SK-N-SH treated with all-trans-retinoic acid at 6 μM for 48 hours (cell line): ENCODE measurements at regions not wholly inside any gene's neighbourhood (a gene's known extent, or its start where the extent isn't known, plus 50 kb on each side); places are given as distances from the start of the nearest gene placed in this dataset.
"Not testable (repeated sequence)": the region's sequence is repeated elsewhere in the genome, so short reads cannot be mapped to it uniquely, and the experiment has no call there.

Experiments used
- ATAC-seq: fragments of 200-7000 bp; cut with Tn5 transposase; 3 replicates; pipeline ENCODE4 v1.9.1; 2020; ENCODE audit warnings: mild to moderate bottlenecking, moderate library complexity
- ARNTL ChIP-seq: fragments of 450-650 bp; formaldehyde crosslinking; IDR thresholded peaks from 2 replicates; pipeline ENCODE4 v1.5.0; 2020; ENCODE audit warnings: low read depth, mild to moderate bottlenecking, moderate library complexity, borderline replicate concordance
- BACH2 ChIP-seq: fragments of 250-450 bp; sonication (Bioruptor Pico); IDR thresholded peaks from 2 replicates; pipeline ENCODE4 v1.9.0; 2021; ENCODE audit warnings: mild to moderate bottlenecking, borderline replicate concordance
- CSDC2 ChIP-seq: fragments of 250-450 bp; sonication (Bioruptor Pico); IDR thresholded peaks from 2 replicates; pipeline ENCODE4 v1.5.0; 2020; ENCODE audit warnings: mild to moderate bottlenecking, moderate library complexity
- GLIS3 ChIP-seq: fragments of 250-450 bp; sonication (Bioruptor Pico); IDR thresholded peaks from 2 replicates; pipeline ENCODE4 v1.5.0; 2020; ENCODE audit warnings: mild to moderate bottlenecking, moderate library complexity
- ISL1 ChIP-seq: fragments of 250-450 bp; sonication (Bioruptor Pico); IDR thresholded peaks from 2 replicates; pipeline ENCODE4 v2.1.2; 2022; ENCODE audit warnings: mild to moderate bottlenecking, moderate library complexity
- OSR1 ChIP-seq: fragments of 250-450 bp; sonication (Bioruptor Pico); IDR thresholded peaks from 2 replicates; pipeline ENCODE4 v1.8.0; 2022; ENCODE audit warnings: moderate library complexity, mild to moderate bottlenecking, inconsistent platforms
- PPARA ChIP-seq: fragments of 250-450 bp; sonication (Bioruptor Pico); IDR thresholded peaks from 2 replicates; pipeline ENCODE4 v1.5.0; 2020; ENCODE audit warnings: mild to moderate bottlenecking, borderline replicate concordance
- RARB ChIP-seq: fragments of 250-450 bp; sonication (Bioruptor Pico); IDR thresholded peaks from 2 replicates; pipeline ENCODE4 v1.8.0; 2021; ENCODE audit warnings: mild to moderate bottlenecking, moderate library complexity
- SNAI2 ChIP-seq: fragments of 250-450 bp; sonication (Bioruptor Pico); IDR thresholded peaks from 2 replicates; pipeline ENCODE4 v1.5.0; 2020; ENCODE audit warnings: mild to moderate bottlenecking, moderate library complexity
- TOX ChIP-seq: fragments of 250-450 bp; sonication (Bioruptor Pico); IDR thresholded peaks from 2 replicates; pipeline ENCODE4 v1.8.0; 2021; ENCODE audit warnings: mild to moderate bottlenecking, moderate library complexity, borderline replicate concordance
- ZC3H10 ChIP-seq: fragments of 250-450 bp; sonication (Bioruptor Pico); IDR thresholded peaks from 2 replicates; pipeline ENCODE4 v1.5.1; 2021; ENCODE audit warnings: mild to moderate bottlenecking, moderate library complexity
- ZFP3 ChIP-seq: fragments of 250-450 bp; sonication (Bioruptor Pico); IDR thresholded peaks from 2 replicates; pipeline ENCODE4 v1.5.0; 2020; ENCODE audit warnings: mild to moderate bottlenecking, moderate library complexity
- ZFP30 ChIP-seq: fragments of 450-650 bp; formaldehyde crosslinking; IDR thresholded peaks from 2 replicates; pipeline ENCODE4 v1.5.0; 2022; ENCODE audit warnings: mild to moderate bottlenecking, moderate library complexity
- ZNF565 ChIP-seq: fragments of 450-650 bp; formaldehyde crosslinking; conservative IDR thresholded peaks from 2 replicates; pipeline ENCODE4 v1.5.0; 2020; ENCODE audit warnings: low read depth, mild to moderate bottlenecking, moderate library complexity
- ZNF70 ChIP-seq: fragments of 450-650 bp; formaldehyde crosslinking; IDR thresholded peaks from 2 replicates; pipeline ENCODE4 v1.5.0; 2020; ENCODE audit warnings: mild to moderate bottlenecking, moderate library complexity
- ZNF8 ChIP-seq: fragments of 450-650 bp; formaldehyde crosslinking; IDR thresholded peaks from 2 replicates; pipeline ENCODE4 v1.5.0; 2020; ENCODE audit warnings: mild to moderate bottlenecking, moderate library complexity
- TF ChIP-seq, protein P1 (sequence below): fragments of 250-450 bp; sonication (Bioruptor Pico); IDR thresholded peaks from 2 replicates; pipeline ENCODE4 v1.8.0; 2021; ENCODE audit warnings: low read depth, mild to moderate bottlenecking, moderate library complexity, borderline replicate concordance
- TF ChIP-seq, protein P2 (sequence below): fragments of 250-450 bp; sonication (Bioruptor Pico); IDR thresholded peaks from 2 replicates; pipeline ENCODE4 v1.5.1; 2020; ENCODE audit warnings: low read depth, mild to moderate bottlenecking, moderate library complexity
- TF ChIP-seq, protein P3 (sequence below): fragments of 250-450 bp; sonication (Bioruptor Pico); IDR thresholded peaks from 2 replicates; pipeline ENCODE4 v1.5.1; 2021; ENCODE audit warnings: mild to moderate bottlenecking, moderate library complexity
- TF ChIP-seq, protein P4 (sequence below): fragments of 250-450 bp; sonication (Bioruptor Pico); IDR thresholded peaks from 2 replicates; pipeline ENCODE4 v1.8.0; 2020; ENCODE audit warnings: mild to moderate bottlenecking, moderate library complexity, borderline replicate concordance

DNA sequence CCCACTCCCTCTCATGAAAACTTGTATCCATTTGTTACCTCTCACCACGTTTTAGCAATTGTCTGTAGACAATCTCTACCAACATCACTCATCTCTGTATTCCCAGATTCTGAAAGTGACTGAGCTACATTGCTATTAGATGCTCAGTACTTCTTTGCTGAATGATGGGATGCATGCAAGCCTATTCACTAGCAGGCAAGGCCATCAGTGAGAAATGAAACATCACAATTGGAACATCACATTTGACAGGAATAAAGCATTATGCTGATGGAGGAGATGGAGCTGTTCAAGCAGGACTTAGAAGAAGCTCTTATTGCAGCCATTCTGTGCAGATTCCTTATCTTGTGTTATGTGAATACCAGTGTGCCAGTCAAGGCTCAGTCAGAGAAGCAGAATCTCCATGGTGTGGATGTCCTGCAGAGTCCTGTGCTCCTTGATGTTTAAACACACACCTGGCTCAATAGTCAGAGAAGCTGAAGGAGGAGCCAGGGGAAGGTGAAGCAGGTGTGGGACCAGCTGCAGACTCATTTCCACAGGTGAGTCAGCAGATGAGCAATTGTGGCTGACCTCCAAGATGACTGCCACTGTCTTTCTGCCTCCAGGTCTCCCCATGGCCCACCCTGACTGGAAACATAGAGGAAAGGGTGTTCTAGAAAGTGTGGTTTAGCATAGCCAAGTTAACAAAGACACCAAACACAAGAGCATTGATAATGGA lies 965.5 kb downstream of the GRID1 start (continued):
- no peak for TF ChIP-seq TOX (CRISPR knock-in tag)
- TF ChIP-seq ZFP3 (CRISPR knock-in tag), result no peak
- TF ChIP-seq, protein P1, sequence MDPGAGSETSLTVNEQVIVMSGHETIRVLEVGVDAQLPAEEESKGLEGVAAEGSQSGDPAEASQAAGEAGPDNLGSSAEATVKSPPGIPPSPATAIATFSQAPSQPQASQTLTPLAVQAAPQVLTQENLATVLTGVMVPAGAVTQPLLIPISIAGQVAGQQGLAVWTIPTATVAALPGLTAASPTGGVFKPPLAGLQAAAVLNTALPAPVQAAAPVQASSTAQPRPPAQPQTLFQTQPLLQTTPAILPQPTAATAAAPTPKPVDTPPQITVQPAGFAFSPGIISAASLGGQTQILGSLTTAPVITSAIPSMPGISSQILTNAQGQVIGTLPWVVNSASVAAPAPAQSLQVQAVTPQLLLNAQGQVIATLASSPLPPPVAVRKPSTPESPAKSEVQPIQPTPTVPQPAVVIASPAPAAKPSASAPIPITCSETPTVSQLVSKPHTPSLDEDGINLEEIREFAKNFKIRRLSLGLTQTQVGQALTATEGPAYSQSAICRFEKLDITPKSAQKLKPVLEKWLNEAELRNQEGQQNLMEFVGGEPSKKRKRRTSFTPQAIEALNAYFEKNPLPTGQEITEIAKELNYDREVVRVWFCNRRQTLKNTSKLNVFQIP (CRISPR knock-in tag), result no peak
- TF ChIP-seq ZC3H10 (CRISPR knock-in tag), result no peak

DNA sequence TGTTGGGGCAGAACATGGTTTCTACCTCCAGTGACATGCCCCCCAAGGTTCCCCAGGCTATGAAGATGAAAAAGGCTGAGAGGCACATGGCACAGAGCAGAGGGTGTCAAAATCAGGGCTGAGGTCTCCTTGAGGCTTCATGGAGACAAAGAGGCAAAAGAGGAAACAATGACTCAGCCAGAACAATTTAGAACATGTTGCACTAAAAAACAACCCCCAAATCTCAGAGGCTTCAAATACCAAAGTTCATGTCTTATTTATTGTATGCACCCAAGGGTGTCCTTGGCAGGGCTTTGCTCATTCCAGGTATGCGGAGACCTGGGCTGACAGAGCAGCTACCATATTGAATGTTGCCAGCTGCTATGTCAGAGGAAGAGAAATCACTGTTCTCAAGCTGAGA lies 964.1 kb downstream of the GRID1 start:
- no peak for ATAC-seq
- TF ChIP-seq, protein P2, sequence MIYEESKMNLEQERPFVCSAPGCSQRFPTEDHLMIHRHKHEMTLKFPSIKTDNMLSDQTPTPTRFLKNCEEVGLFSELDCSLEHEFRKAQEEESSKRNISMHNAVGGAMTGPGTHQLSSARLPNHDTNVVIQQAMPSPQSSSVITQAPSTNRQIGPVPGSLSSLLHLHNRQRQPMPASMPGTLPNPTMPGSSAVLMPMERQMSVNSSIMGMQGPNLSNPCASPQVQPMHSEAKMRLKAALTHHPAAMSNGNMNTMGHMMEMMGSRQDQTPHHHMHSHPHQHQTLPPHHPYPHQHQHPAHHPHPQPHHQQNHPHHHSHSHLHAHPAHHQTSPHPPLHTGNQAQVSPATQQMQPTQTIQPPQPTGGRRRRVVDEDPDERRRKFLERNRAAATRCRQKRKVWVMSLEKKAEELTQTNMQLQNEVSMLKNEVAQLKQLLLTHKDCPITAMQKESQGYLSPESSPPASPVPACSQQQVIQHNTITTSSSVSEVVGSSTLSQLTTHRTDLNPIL, result no peak
- TF ChIP-seq CSDC2 (CRISPR knock-in tag) (no peak), BACH2 (CRISPR knock-in tag) (no peak)

DNA sequence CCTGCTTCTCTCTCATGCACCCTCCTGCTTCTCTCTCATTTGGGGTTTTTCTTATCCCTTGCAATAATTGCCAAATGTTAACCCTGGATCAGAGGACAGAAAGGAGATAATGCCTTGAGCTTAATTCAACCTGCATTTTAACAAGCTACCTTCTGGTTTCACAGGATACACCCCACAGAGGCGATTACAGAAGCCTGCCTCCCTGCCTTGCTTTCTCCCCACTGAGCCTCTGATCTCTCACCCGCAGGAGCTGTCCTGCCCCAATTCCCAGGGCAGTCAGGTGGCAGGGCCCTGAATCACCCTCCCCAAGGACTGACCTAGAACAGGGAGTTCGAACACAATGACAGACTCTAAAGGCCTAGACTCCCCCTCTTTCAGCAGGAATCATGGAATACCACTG lies 959.5 kb downstream of the GRID1 start:
- TF ChIP-seq ZNF565 (CRISPR knock-in tag) (no peak), ZNF8 (CRISPR knock-in tag) (no peak), ZFP3 (CRISPR knock-in tag) (no peak), GLIS3 (CRISPR knock-in tag) (no peak), RARB (no peak), ISL1 (CRISPR knock-in tag) (no peak), ZC3H10 (CRISPR knock-in tag) (no peak), ZNF70 (CRISPR knock-in tag) (no peak)
- TF ChIP-seq, protein P3, sequence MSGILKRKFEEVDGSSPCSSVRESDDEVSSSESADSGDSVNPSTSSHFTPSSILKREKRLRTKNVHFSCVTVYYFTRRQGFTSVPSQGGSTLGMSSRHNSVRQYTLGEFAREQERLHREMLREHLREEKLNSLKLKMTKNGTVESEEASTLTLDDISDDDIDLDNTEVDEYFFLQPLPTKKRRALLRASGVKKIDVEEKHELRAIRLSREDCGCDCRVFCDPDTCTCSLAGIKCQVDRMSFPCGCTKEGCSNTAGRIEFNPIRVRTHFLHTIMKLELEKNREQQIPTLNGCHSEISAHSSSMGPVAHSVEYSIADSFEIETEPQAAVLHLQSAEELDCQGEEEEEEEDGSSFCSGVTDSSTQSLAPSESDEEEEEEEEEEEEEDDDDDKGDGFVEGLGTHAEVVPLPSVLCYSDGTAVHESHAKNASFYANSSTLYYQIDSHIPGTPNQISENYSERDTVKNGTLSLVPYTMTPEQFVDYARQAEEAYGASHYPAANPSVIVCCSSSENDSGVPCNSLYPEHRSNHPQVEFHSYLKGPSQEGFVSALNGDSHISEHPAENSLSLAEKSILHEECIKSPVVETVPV (CRISPR knock-in tag), result no peak
- TF ChIP-seq, protein P4, sequence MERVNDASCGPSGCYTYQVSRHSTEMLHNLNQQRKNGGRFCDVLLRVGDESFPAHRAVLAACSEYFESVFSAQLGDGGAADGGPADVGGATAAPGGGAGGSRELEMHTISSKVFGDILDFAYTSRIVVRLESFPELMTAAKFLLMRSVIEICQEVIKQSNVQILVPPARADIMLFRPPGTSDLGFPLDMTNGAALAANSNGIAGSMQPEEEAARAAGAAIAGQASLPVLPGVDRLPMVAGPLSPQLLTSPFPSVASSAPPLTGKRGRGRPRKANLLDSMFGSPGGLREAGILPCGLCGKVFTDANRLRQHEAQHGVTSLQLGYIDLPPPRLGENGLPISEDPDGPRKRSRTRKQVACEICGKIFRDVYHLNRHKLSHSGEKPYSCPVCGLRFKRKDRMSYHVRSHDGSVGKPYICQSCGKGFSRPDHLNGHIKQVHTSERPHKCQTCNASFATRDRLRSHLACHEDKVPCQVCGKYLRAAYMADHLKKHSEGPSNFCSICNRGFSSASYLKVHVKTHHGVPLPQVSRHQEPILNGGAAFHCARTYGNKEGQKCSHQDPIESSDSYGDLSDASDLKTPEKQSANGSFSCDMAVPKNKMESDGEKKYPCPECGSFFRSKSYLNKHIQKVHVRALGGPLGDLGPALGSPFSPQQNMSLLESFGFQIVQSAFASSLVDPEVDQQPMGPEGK, result no peak
- TF ChIP-seq, protein P2, result no peak
- ATAC-seq, result no peak

DNA sequence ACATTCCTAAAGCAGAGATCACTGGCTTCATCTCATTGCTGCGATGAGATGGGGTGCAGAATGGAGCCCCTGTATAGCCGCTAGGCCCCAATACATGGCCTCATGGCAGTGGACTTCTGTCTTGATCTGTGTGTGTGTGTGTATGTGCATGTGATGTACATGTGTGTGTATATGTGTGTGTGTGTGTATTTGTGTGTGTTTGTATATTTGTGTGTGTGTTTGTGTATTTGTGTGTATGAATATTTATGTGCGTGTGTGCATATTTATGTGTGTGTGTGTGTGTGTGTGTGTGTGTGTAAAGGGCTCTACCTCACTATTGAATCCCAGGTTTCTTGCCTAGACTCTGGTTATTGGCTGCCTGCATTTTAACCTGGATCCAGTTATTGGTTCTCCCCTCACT lies 958.2 kb downstream of the GRID1 start:
- TF ChIP-seq ISL1 (CRISPR knock-in tag), result no peak
- no peak for TF ChIP-seq PPARA (CRISPR knock-in tag)
- TF ChIP-seq ZNF8 (CRISPR knock-in tag), result no peak
- TF ChIP-seq SNAI2 (CRISPR knock-in tag), result no peak
- no peak for TF ChIP-seq RARB
- no peak for ATAC-seq

DNA sequence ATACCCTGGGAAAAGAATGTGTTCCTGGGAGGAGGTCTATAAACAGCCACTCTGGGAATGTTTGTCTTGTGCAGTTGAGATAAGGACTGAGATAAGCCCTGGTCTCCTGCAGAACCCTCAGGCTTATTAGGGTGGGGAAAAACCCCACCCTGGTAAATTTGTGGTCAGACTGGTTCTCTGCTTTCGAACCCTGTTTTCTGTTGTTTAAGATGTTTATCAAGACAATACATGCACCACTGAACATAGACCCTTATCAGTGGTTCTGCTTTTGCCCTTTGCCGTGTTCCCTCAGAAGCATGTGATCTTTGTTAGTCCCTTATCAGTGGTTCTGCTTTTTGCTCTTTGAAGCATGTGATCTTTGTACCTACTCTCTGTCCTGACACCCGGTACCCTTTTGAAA lies 956.0 kb downstream of the GRID1 start:
- not testable (repeated sequence) for ATAC-seq

DNA sequence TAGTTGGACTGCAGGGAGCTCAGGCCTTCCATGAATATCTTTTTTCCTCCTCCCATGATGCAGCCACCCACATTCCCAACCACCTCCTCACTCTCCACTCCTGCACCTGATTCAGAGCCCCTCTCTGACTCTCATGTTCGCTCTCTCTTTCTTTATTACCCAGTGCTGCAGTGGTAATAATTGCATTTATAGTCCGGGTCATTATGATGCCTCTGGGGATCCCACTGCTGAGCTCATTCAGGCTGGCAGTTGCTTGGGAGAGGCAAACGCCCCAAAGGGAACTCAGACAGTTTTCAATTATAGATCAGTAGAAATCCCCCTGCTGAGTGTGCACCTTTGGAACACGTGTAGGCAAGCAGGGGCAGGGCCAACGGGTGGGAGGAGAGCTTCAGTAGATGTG lies 953.0 kb downstream of the GRID1 start:
- no peak for ATAC-seq
- TF ChIP-seq, protein P4, result no peak
- no peak for TF ChIP-seq OSR1 (CRISPR knock-in tag)
- TF ChIP-seq ARNTL (CRISPR knock-in tag), result no peak
- no peak for TF ChIP-seq ISL1 (CRISPR knock-in tag)
- no peak for TF ChIP-seq ZFP3 (CRISPR knock-in tag)
- TF ChIP-seq ZFP30 (CRISPR knock-in tag), result no peak
- TF ChIP-seq, protein P2, result no peak
- TF ChIP-seq ZNF8 (CRISPR knock-in tag), result no peak
- no peak for TF ChIP-seq TOX (CRISPR knock-in tag)
- no peak for TF ChIP-seq ZNF70 (CRISPR knock-in tag)
- TF ChIP-seq GLIS3 (CRISPR knock-in tag), result no peak
- no peak for TF ChIP-seq SNAI2 (CRISPR knock-in tag)
